ENCODE measurements at regions not wholly inside any gene's neighbourhood (a gene's known extent, or its start where the extent isn't known, plus 50 kb on each side); places are given as distances from the start of the nearest gene placed in this dataset.

DNA sequence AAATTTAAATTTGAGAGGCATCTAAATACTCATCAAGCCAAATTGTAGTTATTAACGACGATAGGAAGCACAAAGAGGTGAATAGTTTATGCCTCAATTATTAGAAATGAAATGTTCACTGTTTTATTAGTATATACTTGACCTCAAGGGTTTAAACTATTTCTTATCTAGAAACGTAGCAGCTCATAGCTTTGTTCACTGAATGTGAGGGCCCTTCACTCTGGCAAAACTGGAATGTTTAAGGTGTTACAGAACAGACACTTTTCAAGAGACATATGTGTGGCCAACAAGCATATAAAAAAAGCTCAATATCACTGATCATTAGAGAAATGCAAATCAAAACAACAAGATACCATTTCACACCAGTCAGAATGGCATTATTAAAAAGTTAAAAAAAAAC, 151.2 kb upstream of the KCNN2 start:
- no peak overlapping the region for H3K4me3 ChIP-seq (ENCODE audit: control insufficient read depth, low read depth, low read length)
- DNase-seq (ENCODE audit: low read depth) = no peak
- TF ChIP-seq, protein P1, sequence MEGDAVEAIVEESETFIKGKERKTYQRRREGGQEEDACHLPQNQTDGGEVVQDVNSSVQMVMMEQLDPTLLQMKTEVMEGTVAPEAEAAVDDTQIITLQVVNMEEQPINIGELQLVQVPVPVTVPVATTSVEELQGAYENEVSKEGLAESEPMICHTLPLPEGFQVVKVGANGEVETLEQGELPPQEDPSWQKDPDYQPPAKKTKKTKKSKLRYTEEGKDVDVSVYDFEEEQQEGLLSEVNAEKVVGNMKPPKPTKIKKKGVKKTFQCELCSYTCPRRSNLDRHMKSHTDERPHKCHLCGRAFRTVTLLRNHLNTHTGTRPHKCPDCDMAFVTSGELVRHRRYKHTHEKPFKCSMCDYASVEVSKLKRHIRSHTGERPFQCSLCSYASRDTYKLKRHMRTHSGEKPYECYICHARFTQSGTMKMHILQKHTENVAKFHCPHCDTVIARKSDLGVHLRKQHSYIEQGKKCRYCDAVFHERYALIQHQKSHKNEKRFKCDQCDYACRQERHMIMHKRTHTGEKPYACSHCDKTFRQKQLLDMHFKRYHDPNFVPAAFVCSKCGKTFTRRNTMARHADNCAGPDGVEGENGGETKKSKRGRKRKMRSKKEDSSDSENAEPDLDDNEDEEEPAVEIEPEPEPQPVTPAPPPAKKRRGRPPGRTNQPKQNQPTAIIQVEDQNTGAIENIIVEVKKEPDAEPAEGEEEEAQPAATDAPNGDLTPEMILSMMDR (IDR thresholded peaks at IDR 0.05; ENCODE audit: control insufficient read depth, insufficient read depth, low read depth, low read length, missing control alignments) = no peak

DNA sequence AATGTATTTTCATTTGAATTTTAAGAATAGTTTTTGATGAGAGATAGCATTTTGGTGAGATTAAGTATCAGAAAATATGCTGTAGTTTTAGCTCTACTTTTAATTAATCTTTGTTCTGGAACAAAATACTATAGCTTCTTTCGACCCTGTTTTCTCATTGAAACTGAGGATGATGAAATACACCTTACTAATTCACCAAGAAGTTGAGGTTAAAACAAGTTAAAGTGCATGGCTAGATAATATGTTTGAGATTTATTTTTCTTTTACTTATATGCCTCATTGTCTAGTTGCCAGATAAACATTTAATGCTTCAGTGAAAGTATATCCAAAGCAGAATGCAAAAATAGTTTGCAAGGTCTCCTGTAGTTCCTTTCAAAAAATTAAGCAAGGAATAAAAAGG, 140.1 kb upstream of the KCNN2 start:
- H3K4me3 ChIP-seq (ENCODE audit: control insufficient read depth, low read depth, low read length) = no peak overlapping the region
- TF ChIP-seq, protein P1 (IDR thresholded peaks at IDR 0.05; ENCODE audit: control insufficient read depth, insufficient read depth, low read depth, low read length, missing control alignments) = no peak
- no peak for DNase-seq (ENCODE audit: low read depth)

DNA sequence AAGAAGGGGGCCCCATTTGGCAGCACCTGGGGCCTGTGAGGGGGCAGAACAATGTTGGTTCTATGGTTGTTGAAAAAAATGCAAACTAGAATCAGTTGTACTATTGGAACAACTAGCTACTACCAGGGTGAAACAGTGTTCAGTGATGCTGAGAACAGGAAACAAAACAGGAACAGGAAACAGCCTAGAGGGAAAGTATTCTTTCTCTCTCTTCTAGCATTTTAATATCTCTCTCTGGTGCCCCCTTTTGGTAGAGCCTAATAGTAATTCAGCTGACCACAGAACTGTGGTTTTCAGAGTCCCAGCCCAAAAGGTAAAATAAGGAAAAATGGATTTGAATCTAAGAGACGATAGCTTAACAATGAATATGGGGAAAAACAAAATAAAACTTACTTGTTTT, 138.0 kb upstream of the KCNN2 start:
- DNase-seq (ENCODE audit: low read depth) = no peak
- TF ChIP-seq, protein P1 (IDR thresholded peaks at IDR 0.05; ENCODE audit: control insufficient read depth, insufficient read depth, low read depth, low read length, missing control alignments) = no peak

DNA sequence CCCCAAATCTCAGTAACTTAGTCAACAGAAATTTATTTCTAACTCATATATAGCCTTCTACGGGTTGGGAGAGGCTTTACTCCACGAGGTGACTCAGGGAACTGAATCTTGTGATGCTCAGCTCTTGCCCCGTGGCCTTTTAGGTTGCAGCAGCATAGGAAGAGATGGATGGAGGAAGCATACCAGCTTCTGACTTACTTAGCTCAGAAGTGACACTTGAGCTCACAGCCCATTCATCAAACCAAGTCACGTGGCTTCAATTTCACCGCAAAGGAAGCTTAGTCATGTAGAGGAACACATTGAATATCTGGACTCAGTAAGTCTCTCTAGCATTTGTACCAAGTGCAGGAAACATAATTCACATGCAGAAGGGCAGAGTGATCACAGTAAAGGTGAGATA, 124.1 kb upstream of the KCNN2 start:
- H3K4me3 ChIP-seq (ENCODE audit: control insufficient read depth, low read depth, low read length) = no peak overlapping the region
- TF ChIP-seq, protein P1 (IDR thresholded peaks at IDR 0.05; ENCODE audit: control insufficient read depth, insufficient read depth, low read depth, low read length, missing control alignments) = no peak
- DNase-seq (ENCODE audit: low read depth) = no peak

More for the DNA sequence above, 138.0 kb upstream of the KCNN2 start:
- H3K4me3 ChIP-seq (ENCODE audit: control insufficient read depth, low read depth, low read length) = no peak overlapping the region

DNA sequence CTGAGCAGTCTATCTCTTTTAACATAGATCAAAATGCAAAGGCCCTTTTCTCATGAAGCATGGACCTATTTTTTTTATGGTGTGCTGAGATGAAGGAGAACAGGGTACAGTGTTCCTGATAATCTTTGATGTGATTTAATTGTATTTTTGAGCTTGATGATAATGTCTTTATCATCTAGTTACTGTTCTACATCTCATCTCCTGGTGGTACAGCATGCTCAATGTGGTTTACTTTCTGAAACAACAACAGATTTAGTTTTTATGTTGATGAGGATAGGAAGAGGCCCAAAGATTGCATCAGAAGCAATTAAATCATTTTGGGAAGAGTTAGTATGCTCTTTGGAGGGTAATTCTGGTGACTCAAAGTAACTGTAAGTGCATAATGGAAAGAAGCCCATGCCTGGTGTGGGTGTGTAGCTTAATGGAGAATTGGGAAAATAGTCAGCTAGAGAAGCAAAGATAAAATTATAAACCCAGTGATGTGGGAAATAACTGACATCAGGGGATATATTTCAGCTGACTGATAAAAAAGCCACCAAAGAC, 123.0 kb upstream of the KCNN2 start:
- TF ChIP-seq, protein P1 (IDR thresholded peaks at IDR 0.05; ENCODE audit: control insufficient read depth, insufficient read depth, low read depth, low read length, missing control alignments) = no peak
- no peak overlapping the region for H3K4me3 ChIP-seq (ENCODE audit: control insufficient read depth, low read depth, low read length)
- no peak for DNase-seq (ENCODE audit: low read depth)

DNA sequence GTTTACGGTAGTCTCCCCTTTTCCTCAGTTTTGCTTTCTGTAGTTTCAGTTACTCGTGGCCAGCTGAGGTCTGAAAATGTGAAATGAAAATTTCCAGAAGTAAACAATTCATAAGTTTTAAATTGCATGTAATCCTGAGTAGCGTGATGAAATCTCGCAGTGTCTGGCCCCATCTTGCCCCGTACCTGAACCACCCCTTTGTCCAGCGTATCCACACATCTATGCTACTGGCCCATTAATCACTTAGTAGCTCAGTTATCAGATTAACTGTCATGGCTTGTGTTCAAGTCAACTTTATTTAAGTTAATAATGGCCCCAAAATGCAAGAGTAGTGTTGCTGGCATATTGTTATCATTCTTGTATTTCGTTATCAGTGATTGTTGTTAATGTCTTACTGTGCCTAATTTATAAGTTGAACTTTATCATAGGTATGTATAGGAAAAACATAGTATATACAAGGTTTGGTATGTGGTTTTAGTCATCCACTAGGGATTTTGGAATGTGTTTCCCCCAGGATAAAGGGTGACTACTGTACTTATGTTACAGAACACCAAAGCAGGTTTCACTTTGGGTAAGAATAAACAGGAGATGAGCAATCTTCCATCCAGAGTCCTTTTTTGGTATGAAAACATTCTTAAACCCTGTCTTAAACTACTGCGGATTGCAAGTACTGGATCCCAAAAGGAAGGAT, 118.4 kb upstream of the KCNN2 start:
- no peak for DNase-seq (ENCODE audit: low read depth)
- TF ChIP-seq, protein P1 (IDR thresholded peaks at IDR 0.05; ENCODE audit: control insufficient read depth, insufficient read depth, low read depth, low read length, missing control alignments) = no peak
- H3K4me3 ChIP-seq (ENCODE audit: control insufficient read depth, low read depth, low read length) = no peak overlapping the region

All from AG09309 (cell line).